CD4-positive, CD25-positive, alpha-beta regulatory T cell (primary cell): ENCODE measurements at regions not wholly inside any gene's neighbourhood (a gene's known extent, or its start where the extent isn't known, plus 50 kb on each side); places are given as distances from the start of the nearest gene placed in this dataset.

Source experiments
- ATAC-seq, 2 donors: fragments of 150-1000 bp; cut with Tn5 transposase; one replicate each; pipeline ENCODE4 v1.10.0; 2021; ENCODE audit warnings: low read depth in 2 of 2, moderate number of reproducible peaks in 2 of 2, moderate library complexity in 1 of 2
- DNase-seq, 3 donors: peaks; one replicate each; pipeline versions ENCODE4 v3.0.0 to v3.0.0-alpha.2; 2012 to 2022; ENCODE audit warnings: mixed read lengths in 1 of 3
- H3K27ac ChIP-seq: one replicate; pipeline ENCODE4 v1.7.0; 2013; ENCODE audit warnings: mild to moderate bottlenecking, low read length; ENCODE audit not compliant: insufficient read depth, poor library complexity, severe bottlenecking
- H3K27me3 ChIP-seq: one replicate; pipeline ENCODE4 v1.7.0; 2013; ENCODE audit warnings: low read length; ENCODE audit not compliant: control insufficient read depth, insufficient read depth
- H3K36me3 ChIP-seq: one replicate; pipeline ENCODE4 v1.7.0; 2013; ENCODE audit warnings: mild to moderate bottlenecking, low read length, moderate library complexity; ENCODE audit not compliant: control insufficient read depth, insufficient read depth
- H3K4me1 ChIP-seq: 2 replicates; pipeline ENCODE4 v1.7.0; 2013; ENCODE audit warnings: mild to moderate bottlenecking, low read length; ENCODE audit not compliant: insufficient read depth, control insufficient read depth, poor library complexity, severe bottlenecking
- H3K4me3 ChIP-seq: one replicate; pipeline ENCODE4 v1.7.0; 2013; ENCODE audit warnings: low read depth, mild to moderate bottlenecking, low read length, moderate library complexity
- H3K9me3 ChIP-seq, 2 experiments: 1 replicate in 1 of 2; 2 replicates in 1 of 2; pipeline ENCODE4 v1.7.0; 2013; ENCODE audit warnings: low read length in 2 of 2, mild to moderate bottlenecking in 1 of 2, moderate library complexity in 1 of 2; ENCODE audit not compliant: control insufficient read depth in 2 of 2
- H3K27ac Mint-ChIP-seq, 3 donors: one replicate each; pipeline ENCODE4 v1.8.0; 2020 to 2022; ENCODE audit warnings: mild to moderate bottlenecking in 3 of 3, mixed read lengths in 3 of 3, moderate library complexity in 2 of 3
- H3K27me3 Mint-ChIP-seq: one replicate; pipeline ENCODE4 v1.8.0; 2022; ENCODE audit warnings: mild to moderate bottlenecking, mixed read lengths
- H3K36me3 Mint-ChIP-seq: one replicate; pipeline ENCODE4 v1.8.0; 2020; ENCODE audit warnings: mixed read lengths
- H3K4me1 Mint-ChIP-seq, 4 donors: one replicate each; pipeline ENCODE4 v1.8.0; 2020 to 2022; ENCODE audit warnings: mixed read lengths in 4 of 4, mild to moderate bottlenecking in 1 of 4
- H3K4me3 Mint-ChIP-seq, 4 donors: one replicate each; pipeline ENCODE4 v1.8.0; 2020 to 2022; ENCODE audit warnings: mild to moderate bottlenecking in 4 of 4, mixed read lengths in 4 of 4, moderate library complexity in 3 of 4
- H3K9me3 Mint-ChIP-seq, 7 donors: one replicate each; pipeline ENCODE4 v1.8.0; 2020 to 2022; ENCODE audit warnings: mixed read lengths in 7 of 7, mild to moderate bottlenecking in 3 of 7, moderate library complexity in 2 of 7

DNA sequence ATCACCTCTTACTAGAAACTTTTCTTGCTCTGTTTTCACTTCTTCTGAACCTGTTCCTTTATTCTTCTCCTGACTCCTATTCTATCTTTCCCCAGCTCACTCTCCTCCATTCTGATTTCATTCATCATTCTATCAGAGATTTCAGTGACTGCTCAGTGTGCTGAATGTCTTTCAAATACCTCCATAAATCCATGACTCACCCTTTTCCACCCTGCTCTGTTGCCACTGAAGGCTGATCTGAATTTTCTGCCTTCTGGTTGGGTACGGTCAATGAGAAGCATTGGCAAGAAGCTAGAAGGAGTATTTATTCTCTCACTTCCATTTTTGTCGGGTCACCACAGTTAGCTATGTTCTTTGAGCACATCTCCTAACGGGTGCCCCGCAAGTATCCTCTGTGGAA lies 265.9 kb downstream of the CBLL2 start:
- no peaks in the 10 kb centered on the region for H3K27me3 ChIP-seq

DNA sequence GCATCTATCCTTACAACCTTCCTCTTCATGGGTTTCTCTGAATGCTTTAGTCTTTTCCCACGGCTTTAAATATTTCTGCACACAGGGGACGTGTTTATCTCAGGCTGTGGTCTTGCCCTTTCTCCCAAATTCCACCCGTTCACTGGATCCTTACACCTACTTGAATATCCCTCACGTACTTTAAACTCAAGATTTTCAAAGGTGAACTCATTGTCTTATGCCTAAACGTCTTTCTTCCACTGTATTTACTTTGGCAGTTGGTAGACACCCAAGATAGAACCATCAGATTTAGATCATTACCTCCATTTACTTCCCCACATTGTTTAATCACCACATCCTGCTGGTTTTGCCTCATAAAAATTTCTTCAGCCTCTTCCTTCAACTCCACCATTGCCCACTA lies 269.2 kb downstream of the CBLL2 start:
- DNase-seq, result no peak
- Mint-ChIP-seq H3K4me3 (no peak overlapping the region), H3K27me3 (no peaks in the 10 kb centered on the region), H3K4me1 (no peaks in the 10 kb centered on the region), H3K36me3 (no peaks in the 10 kb centered on the region), H3K27ac (no peak overlapping the region), H3K9me3 (peaks cover 0 to 2% (median 0%) of the 10 kb centered on the region in 7 donors)
- Histone ChIP-seq H3K27me3 (no peaks in the 10 kb centered on the region), H3K36me3 (no peaks in the 10 kb centered on the region), H3K9me3 (no peaks in the 10 kb centered on the region), H3K27ac (no peak overlapping the region), H3K4me3 (no peak overlapping the region), H3K4me1 (no peaks in the 10 kb centered on the region)
- ATAC-seq, result no peak

More for the DNA sequence above, 265.9 kb downstream of the CBLL2 start:
- H3K36me3 Mint-ChIP-seq, result no peaks in the 10 kb centered on the region
- Histone ChIP-seq H3K4me1 (no peaks in the 10 kb centered on the region), H3K36me3 (no peaks in the 10 kb centered on the region), H3K4me3 (no peak overlapping the region), H3K9me3 (no peaks in the 10 kb centered on the region), H3K27ac (no peak overlapping the region)
- H3K27me3 Mint-ChIP-seq, result no peaks in the 10 kb centered on the region
- H3K4me3 Mint-ChIP-seq, result no peak overlapping the region
- no peaks in the 10 kb centered on the region for H3K4me1 Mint-ChIP-seq
- H3K27ac Mint-ChIP-seq, result no peak overlapping the region
- ATAC-seq (no peak), DNase-seq (no peak)
- peaks cover 0 to 2% (median 0%) of the 10 kb centered on the region in 7 donors for H3K9me3 Mint-ChIP-seq

DNA sequence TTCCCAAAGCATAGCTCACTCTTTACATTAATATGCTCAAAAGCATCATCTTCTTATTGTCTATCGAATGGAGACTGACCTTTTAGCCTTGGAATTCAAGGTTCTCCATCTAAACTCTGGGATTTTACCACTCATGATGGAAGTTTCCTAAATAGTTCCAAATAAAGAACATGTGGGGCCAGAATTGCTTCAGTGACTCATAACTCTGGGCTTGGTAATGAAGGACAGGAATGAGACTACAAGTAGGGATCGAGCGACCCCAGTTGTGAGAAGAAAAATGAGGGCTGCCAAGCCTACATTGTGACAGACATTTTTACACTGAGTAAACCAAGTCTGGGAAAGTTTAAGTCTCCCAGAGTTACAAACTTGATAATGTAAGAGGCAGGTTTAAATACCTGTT lies 269.9 kb downstream of the CBLL2 start:
- Histone ChIP-seq H3K36me3 (no peaks in the 10 kb centered on the region), H3K4me3 (no peak overlapping the region), H3K27me3 (no peaks in the 10 kb centered on the region), H3K4me1 (no peaks in the 10 kb centered on the region), H3K9me3 (no peaks in the 10 kb centered on the region), H3K27ac (no peak overlapping the region)
- H3K9me3 Mint-ChIP-seq, result peaks cover 0 to 2% (median 0%) of the 10 kb centered on the region in 7 donors
- H3K27ac Mint-ChIP-seq, result no peak overlapping the region
- DNase-seq, result no peak
- ATAC-seq, result no peak
- H3K4me3 Mint-ChIP-seq, result no peak overlapping the region
- H3K36me3 Mint-ChIP-seq, result no peaks in the 10 kb centered on the region
- no peaks in the 10 kb centered on the region for H3K27me3 Mint-ChIP-seq
- no peaks in the 10 kb centered on the region for H3K4me1 Mint-ChIP-seq

DNA sequence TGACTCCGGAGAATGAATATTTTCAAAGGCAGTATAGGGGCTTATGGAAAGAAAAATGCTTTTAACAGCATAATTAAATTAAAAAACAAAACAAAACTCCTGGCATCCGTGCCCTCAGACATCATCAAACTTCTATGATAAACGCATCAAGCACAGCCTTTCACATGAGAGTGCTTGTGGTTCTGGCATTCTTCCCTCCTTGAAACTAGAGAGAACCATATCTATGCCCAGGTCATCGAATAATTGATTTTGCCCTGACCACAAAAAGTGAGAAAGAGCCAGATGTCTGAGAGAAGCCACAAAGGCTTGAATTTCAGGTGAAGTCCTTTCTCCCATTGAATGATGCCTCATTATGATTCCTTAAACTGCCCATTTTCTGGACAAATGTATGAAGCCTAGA lies 286.8 kb downstream of the CBLL2 start:
- Histone ChIP-seq H3K27me3 (no peaks in the 10 kb centered on the region), H3K4me1 (no peaks in the 10 kb centered on the region), H3K27ac (no peak overlapping the region), H3K36me3 (no peaks in the 10 kb centered on the region), H3K4me3 (no peak overlapping the region), H3K9me3 (no peaks in the 10 kb centered on the region)
- Mint-ChIP-seq H3K9me3 (peaks cover 0 to 3% (median 0%) of the 10 kb centered on the region in 7 donors), H3K4me1 (no peaks in the 10 kb centered on the region), H3K27me3 (no peaks in the 10 kb centered on the region), H3K4me3 (no peak overlapping the region), H3K27ac (no peak overlapping the region), H3K36me3 (no peaks in the 10 kb centered on the region)
- no peak for DNase-seq
- ATAC-seq, result no peak

DNA sequence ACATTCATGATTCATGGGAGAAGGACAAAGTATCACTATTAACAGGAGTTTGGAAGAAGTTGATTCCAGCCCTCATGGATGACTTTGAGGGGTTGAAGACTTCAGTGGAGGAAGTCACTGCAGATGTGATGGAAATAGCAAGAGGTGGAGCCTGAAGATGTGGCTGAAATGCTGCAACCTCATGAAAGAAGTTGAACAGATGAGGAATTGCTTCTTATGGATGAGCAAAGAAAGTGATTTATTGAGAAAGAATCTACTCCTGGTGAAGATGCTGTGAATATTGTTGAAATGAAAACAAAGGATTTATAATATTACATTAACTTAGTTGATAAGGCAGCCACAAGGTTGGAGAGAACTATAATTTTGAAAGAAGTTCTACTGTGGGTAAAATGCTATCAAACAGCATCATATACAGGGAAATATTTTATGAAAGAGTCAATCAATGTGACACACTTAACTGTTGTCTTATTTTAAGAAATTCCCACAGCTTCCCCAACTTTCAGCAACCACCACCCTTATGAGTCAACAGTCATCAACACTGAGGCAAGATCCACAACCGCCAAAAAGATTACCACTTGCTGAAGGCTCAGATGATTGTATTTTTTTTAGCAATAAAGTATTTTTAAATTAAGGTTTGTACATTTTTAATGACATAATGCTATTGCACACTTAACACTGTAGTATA lies 302.6 kb downstream of the CBLL2 start:
- ATAC-seq, result no peak
- no peaks in the 10 kb centered on the region for H3K4me1 Mint-ChIP-seq

DNA sequence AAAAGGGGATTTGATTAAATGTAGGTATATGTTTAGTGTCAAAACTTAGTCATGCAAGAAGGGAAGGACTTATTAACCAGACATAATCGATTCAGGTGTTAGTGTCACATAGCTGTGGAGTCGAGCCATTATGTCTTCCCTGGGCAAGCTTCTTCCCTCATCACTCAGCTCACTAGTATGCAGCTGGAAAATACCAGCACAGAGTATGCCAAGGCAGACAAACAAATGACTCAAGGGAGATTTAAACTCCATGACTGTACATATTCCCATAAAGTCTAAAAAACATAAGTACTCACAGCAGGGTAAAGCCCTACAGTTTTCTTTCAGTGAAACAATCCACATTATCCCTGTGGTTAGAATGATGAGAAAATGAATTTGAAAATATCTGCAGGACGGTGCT lies 304.5 kb downstream of the CBLL2 start:
- DNase-seq, result no peak
- Histone ChIP-seq H3K4me3 (no peak overlapping the region), H3K4me1 (no peaks in the 10 kb centered on the region), H3K36me3 (no peaks in the 10 kb centered on the region), H3K9me3 (no peaks in the 10 kb centered on the region), H3K27me3 (no peaks in the 10 kb centered on the region), H3K27ac (no peak overlapping the region)
- Mint-ChIP-seq H3K27ac (no peak overlapping the region), H3K4me1 (no peaks in the 10 kb centered on the region), H3K27me3 (no peaks in the 10 kb centered on the region), H3K36me3 (no peaks in the 10 kb centered on the region), H3K9me3 (peaks cover 0 to 3% (median 2%) of the 10 kb centered on the region in 7 donors), H3K4me3 (no peak overlapping the region)
- ATAC-seq, result no peak

More for the DNA sequence above, 302.6 kb downstream of the CBLL2 start:
- no peaks in the 10 kb centered on the region for H3K27me3 Mint-ChIP-seq
- no peak overlapping the region for H3K27ac Mint-ChIP-seq
- H3K36me3 Mint-ChIP-seq, result no peaks in the 10 kb centered on the region
- H3K36me3 ChIP-seq, result no peaks in the 10 kb centered on the region
- no peaks in the 10 kb centered on the region for H3K4me1 ChIP-seq
- H3K4me3 ChIP-seq, result no peak overlapping the region
- H3K9me3 Mint-ChIP-seq, result peaks cover 0 to 3% (median 0%) of the 10 kb centered on the region in 7 donors
- H3K27me3 ChIP-seq, result no peaks in the 10 kb centered on the region
- H3K4me3 Mint-ChIP-seq, result no peak overlapping the region
- H3K9me3 ChIP-seq, result no peaks in the 10 kb centered on the region
- H3K27ac ChIP-seq, result no peak overlapping the region
- DNase-seq, result no peak

DNA sequence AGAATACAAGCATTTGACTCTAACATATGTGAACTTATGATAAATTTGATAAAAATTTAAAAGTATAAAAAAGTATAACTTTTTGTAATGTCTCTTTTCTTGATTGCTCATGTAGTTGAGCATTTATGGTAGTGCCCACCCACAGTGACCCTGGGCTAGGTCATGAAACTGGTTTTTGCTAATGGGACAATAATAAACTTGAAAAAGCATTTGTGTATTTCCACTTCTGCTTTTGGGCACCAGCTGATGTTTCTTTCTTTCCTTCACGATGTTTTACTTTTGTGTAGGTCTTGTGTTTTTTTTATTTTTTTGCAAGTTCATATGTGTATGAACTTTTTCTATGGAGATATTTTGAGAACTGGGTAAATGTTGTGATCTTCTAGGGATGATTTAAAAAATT lies 313.1 kb downstream of the CBLL2 start:
- H3K27me3 ChIP-seq, result no peaks in the 10 kb centered on the region
- Mint-ChIP-seq H3K4me1 (no peaks in the 10 kb centered on the region), H3K9me3 (peaks cover 0 to 5% (median 0%) of the 10 kb centered on the region in 7 donors), H3K36me3 (no peaks in the 10 kb centered on the region), H3K27me3 (no peaks in the 10 kb centered on the region), H3K27ac (no peak overlapping the region), H3K4me3 (no peak overlapping the region)
- H3K9me3 ChIP-seq, result no peaks in the 10 kb centered on the region
- H3K27ac ChIP-seq, result no peak overlapping the region
- no peak overlapping the region for H3K4me3 ChIP-seq
- no peaks in the 10 kb centered on the region for H3K36me3 ChIP-seq
- no peaks in the 10 kb centered on the region for H3K4me1 ChIP-seq
- ATAC-seq (no peak), DNase-seq (no peak)

DNA sequence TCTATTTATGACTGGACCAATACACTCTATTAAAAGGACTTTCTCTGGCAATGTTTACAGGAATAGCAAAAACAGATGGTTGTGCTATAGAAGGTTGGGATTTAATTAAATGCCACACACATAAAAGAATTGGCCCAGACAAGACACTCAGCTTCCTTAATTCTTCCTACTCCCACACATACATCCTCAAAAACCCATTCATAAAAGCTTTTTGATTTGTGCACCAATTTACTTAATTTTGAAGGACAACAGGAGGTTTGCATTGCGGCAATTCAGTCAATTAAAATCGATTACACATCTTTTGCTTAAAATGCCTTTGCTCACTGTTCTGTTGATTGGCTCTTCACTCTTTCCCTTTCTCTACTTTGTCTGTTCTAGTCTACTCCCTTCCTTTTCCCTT lies 317.1 kb downstream of the CBLL2 start:
- ATAC-seq (no peak), DNase-seq (no peak)
- no peaks in the 10 kb centered on the region for H3K9me3 ChIP-seq
- no peaks in the 10 kb centered on the region for H3K4me1 ChIP-seq
- H3K27me3 ChIP-seq, result no peaks in the 10 kb centered on the region
- no peaks in the 10 kb centered on the region for H3K27me3 Mint-ChIP-seq
- H3K4me3 Mint-ChIP-seq, result no peak overlapping the region
- no peak overlapping the region for H3K4me3 ChIP-seq
- H3K36me3 Mint-ChIP-seq, result no peaks in the 10 kb centered on the region
- H3K4me1 Mint-ChIP-seq, result no peaks in the 10 kb centered on the region
- no peak overlapping the region for H3K27ac ChIP-seq
- no peaks in the 10 kb centered on the region for H3K9me3 Mint-ChIP-seq
- no peaks in the 10 kb centered on the region for H3K36me3 ChIP-seq
- H3K27ac Mint-ChIP-seq, result no peak overlapping the region
